ENCODE measurements at regions not wholly inside any gene's neighbourhood (a gene's known extent, or its start where the extent isn't known, plus 50 kb on each side); places are given as distances from the start of the nearest gene placed in this dataset.

DNA sequence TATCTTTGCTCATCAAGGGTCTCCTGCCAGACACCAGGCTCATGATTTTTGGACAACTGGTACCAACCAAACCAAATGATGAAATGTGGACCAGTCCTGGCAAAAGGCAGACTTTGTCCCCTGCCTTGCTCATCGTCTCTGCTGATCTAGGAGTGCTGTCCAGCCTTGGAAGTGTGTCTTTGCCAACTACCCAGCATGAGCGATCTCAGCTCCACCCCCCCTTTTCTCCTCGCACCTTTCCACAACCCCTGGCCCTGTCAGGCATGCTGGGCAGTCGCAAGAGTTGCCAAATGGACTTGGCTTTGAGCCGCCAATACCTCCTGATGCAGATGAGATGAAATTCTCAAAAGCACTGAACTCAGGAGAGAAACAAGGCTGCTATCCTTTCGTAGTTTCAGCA is 174.3 kb downstream of the KCNA5 start:
- Histone ChIP-seq H3K4me3 (no peak overlapping the region), H3K27me3 (no peaks in the 10 kb centered on the region), H3K4me1 (no peaks in the 10 kb centered on the region), H3K9me3 (no peaks in the 10 kb centered on the region), H3K27ac (no peak overlapping the region), H3K36me3 (no peaks in the 10 kb centered on the region)
- intact Hi-C loops (cut with DNase I): no loop called here
- TF ChIP-seq POLR2A (IDR thresholded peaks at IDR 0.05) (no peak), POLR2AphosphoS5 (IDR thresholded peaks at IDR 0.05) (no peak)
- TF ChIP-seq, protein P1, sequence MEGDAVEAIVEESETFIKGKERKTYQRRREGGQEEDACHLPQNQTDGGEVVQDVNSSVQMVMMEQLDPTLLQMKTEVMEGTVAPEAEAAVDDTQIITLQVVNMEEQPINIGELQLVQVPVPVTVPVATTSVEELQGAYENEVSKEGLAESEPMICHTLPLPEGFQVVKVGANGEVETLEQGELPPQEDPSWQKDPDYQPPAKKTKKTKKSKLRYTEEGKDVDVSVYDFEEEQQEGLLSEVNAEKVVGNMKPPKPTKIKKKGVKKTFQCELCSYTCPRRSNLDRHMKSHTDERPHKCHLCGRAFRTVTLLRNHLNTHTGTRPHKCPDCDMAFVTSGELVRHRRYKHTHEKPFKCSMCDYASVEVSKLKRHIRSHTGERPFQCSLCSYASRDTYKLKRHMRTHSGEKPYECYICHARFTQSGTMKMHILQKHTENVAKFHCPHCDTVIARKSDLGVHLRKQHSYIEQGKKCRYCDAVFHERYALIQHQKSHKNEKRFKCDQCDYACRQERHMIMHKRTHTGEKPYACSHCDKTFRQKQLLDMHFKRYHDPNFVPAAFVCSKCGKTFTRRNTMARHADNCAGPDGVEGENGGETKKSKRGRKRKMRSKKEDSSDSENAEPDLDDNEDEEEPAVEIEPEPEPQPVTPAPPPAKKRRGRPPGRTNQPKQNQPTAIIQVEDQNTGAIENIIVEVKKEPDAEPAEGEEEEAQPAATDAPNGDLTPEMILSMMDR (IDR thresholded peaks at IDR 0.05): no peak
- no peak for DNase-seq
- 89 to 90% methylated on average over 6 of the region's 6 CpGs for WGBS, 2 donors

DNA sequence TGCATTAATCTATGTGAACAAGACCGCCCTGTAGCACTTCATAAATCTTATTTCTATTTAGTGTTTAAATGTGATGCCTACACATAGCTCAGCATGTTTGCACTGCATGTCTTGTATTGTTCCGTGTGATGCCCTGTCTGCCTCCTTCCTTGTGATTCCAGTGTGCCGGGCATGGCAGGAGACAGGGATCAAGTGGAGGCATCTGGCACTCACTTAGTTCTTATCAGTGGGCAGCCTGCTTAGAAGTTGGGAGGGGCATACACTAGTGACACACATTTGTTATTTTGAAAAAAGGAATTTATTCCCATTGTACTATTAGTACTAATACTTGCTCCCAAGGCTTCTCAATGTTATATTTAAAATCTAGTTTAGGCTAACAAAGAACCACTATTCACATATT is 176.4 kb downstream of the KCNA5 start:
- no peaks in the 10 kb centered on the region for H3K27me3 ChIP-seq
- intact Hi-C loops (cut with DNase I): no loop called here
- H3K4me3 ChIP-seq: no peak overlapping the region
- H3K4me1 ChIP-seq: no peaks in the 10 kb centered on the region
- TF ChIP-seq, protein P1 (IDR thresholded peaks at IDR 0.05): no peak
- TF ChIP-seq POLR2AphosphoS5 (IDR thresholded peaks at IDR 0.05): no peak
- TF ChIP-seq POLR2A (IDR thresholded peaks at IDR 0.05): no peak
- no peak for TF ChIP-seq EP300 (IDR thresholded peaks at IDR 0.05)
- no peaks in the 10 kb centered on the region for H3K9me3 ChIP-seq
- no peaks in the 10 kb centered on the region for H3K36me3 ChIP-seq
- no peak for DNase-seq
- no peak overlapping the region for H3K27ac ChIP-seq
- 88 to 94% methylated on average over 3 of the region's 3 CpGs for WGBS, 2 donors

- 59 to 83% methylated on average over 3 of the region's 3 CpGs for WGBS, 2 donors
Measured at GRCh38 chr12:5220835-5221234, 177.2 kb downstream of the KCNA5 start.

DNA sequence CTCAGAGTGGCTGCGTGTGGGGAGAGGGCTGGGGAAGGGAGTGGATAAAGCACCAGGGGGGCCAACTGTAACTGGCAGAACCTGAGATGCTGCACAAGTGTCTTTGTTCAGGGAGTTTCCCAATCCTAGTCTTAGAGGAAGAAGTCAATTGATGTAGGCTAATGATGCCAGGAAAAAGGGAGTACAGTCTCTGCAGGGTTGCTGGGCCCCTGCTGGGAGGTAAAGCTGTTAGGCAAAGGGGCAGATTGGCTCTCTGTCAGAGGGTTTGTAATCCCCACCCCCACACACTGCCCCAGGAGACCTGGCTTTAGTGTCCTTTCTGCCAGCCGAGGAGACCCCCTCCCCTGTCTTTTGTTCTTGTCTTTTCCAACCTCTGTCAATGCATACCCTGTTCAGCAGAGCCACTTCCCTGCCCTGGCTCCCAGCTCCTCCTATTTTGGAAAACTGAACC is 178.4 kb downstream of the KCNA5 start:
- no peaks in the 10 kb centered on the region for H3K4me1 ChIP-seq
- H3K27me3 ChIP-seq: no peaks in the 10 kb centered on the region
- no peak overlapping the region for H3K4me3 ChIP-seq
- H3K36me3 ChIP-seq: no peaks in the 10 kb centered on the region
- H3K27ac ChIP-seq: no peak overlapping the region
- intact Hi-C loops (cut with DNase I): no loop called here
- no peak for DNase-seq
- 84 to 86% methylated on average over 2 of the region's 2 CpGs for WGBS, 2 donors
- no peaks in the 10 kb centered on the region for H3K9me3 ChIP-seq
- no peak for TF ChIP-seq EP300 (IDR thresholded peaks at IDR 0.05)
- no peak for TF ChIP-seq POLR2AphosphoS5 (IDR thresholded peaks at IDR 0.05)
- TF ChIP-seq, protein P1 (IDR thresholded peaks at IDR 0.05): no peak
- no peak for TF ChIP-seq POLR2A (IDR thresholded peaks at IDR 0.05)

More at GRCh38 chr12:5220835-5221234, 177.2 kb downstream of the KCNA5 start:
- TF ChIP-seq POLR2AphosphoS5 (IDR thresholded peaks at IDR 0.05) (no peak), EP300 (IDR thresholded peaks at IDR 0.05) (no peak), POLR2A (IDR thresholded peaks at IDR 0.05) (no peak)
- TF ChIP-seq, protein P1 (IDR thresholded peaks at IDR 0.05): no peak
- Histone ChIP-seq H3K36me3 (no peaks in the 10 kb centered on the region), H3K27ac (no peak overlapping the region), H3K27me3 (no peaks in the 10 kb centered on the region), H3K4me1 (no peaks in the 10 kb centered on the region), H3K4me3 (no peak overlapping the region), H3K9me3 (no peaks in the 10 kb centered on the region)
- DNase-seq: no peak
- intact Hi-C loops (cut with DNase I): no loop called here

GRCh38 chr12:5222729-5223128 is 179.1 kb downstream of the KCNA5 start:
- Histone ChIP-seq H3K9me3 (no peaks in the 10 kb centered on the region), H3K4me3 (no peak overlapping the region), H3K27ac (no peak overlapping the region), H3K36me3 (no peaks in the 10 kb centered on the region), H3K4me1 (no peaks in the 10 kb centered on the region), H3K27me3 (no peaks in the 10 kb centered on the region)
- intact Hi-C loops (cut with DNase I): no loop called here
- no peak for DNase-seq
- TF ChIP-seq EP300 (IDR thresholded peaks at IDR 0.05) (no peak), POLR2AphosphoS5 (IDR thresholded peaks at IDR 0.05) (no peak), POLR2A (IDR thresholded peaks at IDR 0.05) (no peak)
- TF ChIP-seq, protein P1 (IDR thresholded peaks at IDR 0.05): no peak
- WGBS, 2 donors: 95% methylated on average over 5 of the region's 5 CpGs

Measured in sigmoid colon (tissue), 6 donors.